ENCODE measurements at regions not wholly inside any gene's neighbourhood (a gene's known extent, or its start where the extent isn't known, plus 50 kb on each side); places are given as distances from the start of the nearest gene placed in this dataset.

DNA sequence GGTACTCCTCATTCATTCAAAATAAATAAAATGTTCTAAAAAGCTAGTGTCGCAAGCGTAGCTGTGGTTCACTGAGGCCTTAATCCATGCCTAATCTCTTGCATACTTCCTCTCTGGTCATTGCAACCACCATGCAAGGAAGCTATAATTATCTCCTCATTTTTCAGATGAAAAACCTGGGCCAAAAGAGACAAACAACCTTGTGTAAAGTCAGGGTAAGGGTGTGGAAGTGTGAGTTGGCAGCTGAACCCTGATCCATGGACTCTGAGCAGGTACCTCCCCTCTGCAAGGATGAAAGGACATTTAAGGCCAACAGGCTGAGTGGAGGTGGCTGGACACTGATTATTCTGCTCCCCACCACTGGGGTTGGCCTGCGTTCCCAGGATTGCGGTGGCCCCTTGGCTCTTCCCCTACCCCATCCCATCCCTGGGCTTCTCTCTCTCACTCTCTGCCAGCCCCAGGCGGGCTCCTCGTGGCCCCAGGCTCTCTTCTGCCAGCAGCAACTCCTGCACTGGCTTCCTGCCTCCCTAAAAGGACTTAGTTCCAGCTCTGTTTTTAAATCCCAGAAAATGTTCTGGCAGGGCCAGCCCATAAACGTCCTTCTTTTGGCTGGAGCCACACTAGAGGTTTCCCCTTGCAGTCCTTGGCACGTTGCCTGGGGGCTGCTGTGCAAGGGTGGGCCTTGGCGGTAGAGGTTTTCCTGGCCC is 72.0 kb upstream of the AFF3 start:
- Histone ChIP-seq H3K36me3 (no peaks in the 10 kb centered on the region), H3K4me3 (no peak overlapping the region), H3K27ac (no peak overlapping the region), H3K4me1 (ENCODE audit: low read depth) (no peaks in the 10 kb centered on the region), H3K27me3 (no peaks in the 10 kb centered on the region), H3K9me3 (ENCODE audit: low read depth) (no peaks in the 10 kb centered on the region)
- DNase-seq (ENCODE audit: low read depth in 1 of 2, low spot score in 1 of 2): peak in 1 of 2 donors; percentile 31
- TF ChIP-seq, protein P1, sequence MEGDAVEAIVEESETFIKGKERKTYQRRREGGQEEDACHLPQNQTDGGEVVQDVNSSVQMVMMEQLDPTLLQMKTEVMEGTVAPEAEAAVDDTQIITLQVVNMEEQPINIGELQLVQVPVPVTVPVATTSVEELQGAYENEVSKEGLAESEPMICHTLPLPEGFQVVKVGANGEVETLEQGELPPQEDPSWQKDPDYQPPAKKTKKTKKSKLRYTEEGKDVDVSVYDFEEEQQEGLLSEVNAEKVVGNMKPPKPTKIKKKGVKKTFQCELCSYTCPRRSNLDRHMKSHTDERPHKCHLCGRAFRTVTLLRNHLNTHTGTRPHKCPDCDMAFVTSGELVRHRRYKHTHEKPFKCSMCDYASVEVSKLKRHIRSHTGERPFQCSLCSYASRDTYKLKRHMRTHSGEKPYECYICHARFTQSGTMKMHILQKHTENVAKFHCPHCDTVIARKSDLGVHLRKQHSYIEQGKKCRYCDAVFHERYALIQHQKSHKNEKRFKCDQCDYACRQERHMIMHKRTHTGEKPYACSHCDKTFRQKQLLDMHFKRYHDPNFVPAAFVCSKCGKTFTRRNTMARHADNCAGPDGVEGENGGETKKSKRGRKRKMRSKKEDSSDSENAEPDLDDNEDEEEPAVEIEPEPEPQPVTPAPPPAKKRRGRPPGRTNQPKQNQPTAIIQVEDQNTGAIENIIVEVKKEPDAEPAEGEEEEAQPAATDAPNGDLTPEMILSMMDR (IDR thresholded peaks at IDR 0.05; ENCODE audit: low read depth, low read length): no peak

DNA sequence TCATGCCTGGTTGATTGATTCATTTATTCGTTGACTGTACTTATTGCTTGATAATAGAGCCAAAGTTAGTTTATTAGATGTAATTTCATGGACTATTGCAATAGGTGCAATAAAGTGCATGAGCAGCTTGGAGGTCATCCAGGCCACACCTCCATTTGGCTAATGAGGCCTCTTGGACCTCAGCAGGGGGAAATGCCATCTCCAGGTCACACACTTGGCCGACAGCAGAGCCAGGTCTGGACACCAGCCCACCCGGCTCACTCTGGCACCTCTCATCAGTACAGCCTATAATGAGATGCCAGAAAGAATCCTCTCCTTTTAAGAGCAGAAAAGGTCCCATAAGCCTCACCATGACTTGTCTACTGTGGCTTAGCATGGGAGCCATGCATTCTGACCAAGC is 71.2 kb upstream of the AFF3 start:
- TF ChIP-seq, protein P1 (IDR thresholded peaks at IDR 0.05; ENCODE audit: low read depth, low read length): no peak
- no peak for DNase-seq (ENCODE audit: low read depth in 1 of 2, low spot score in 1 of 2)
- Histone ChIP-seq H3K4me3 (no peak overlapping the region), H3K36me3 (no peaks in the 10 kb centered on the region), H3K4me1 (ENCODE audit: low read depth) (no peaks in the 10 kb centered on the region), H3K27ac (no peak overlapping the region), H3K9me3 (ENCODE audit: low read depth) (no peaks in the 10 kb centered on the region), H3K27me3 (no peaks in the 10 kb centered on the region)

DNA sequence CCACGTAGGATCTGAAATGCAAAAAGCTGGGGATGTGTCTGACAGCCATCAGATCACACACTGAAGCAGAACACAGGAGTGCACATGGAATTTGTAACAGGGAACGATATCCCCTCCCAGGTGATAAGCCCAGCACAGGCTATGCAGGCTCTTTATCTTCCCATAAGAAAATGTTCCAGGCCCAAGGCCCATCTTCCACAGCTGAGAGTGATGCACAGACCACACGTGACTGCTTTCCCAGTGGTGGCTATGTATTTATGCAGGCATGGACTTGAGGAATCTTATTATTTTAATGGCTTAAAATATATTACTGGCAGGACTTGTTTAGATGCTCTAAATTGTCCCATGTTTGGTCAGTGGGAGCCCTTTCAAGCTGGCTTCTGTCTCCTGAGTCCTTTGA is 70.5 kb upstream of the AFF3 start:
- no peak for DNase-seq (ENCODE audit: low read depth in 1 of 2, low spot score in 1 of 2)
- Histone ChIP-seq H3K27me3 (no peaks in the 10 kb centered on the region), H3K36me3 (no peaks in the 10 kb centered on the region), H3K9me3 (ENCODE audit: low read depth) (no peaks in the 10 kb centered on the region), H3K4me3 (no peak overlapping the region), H3K4me1 (ENCODE audit: low read depth) (no peaks in the 10 kb centered on the region), H3K27ac (no peak overlapping the region)
- TF ChIP-seq, protein P1 (IDR thresholded peaks at IDR 0.05; ENCODE audit: low read depth, low read length): no peak

DNA sequence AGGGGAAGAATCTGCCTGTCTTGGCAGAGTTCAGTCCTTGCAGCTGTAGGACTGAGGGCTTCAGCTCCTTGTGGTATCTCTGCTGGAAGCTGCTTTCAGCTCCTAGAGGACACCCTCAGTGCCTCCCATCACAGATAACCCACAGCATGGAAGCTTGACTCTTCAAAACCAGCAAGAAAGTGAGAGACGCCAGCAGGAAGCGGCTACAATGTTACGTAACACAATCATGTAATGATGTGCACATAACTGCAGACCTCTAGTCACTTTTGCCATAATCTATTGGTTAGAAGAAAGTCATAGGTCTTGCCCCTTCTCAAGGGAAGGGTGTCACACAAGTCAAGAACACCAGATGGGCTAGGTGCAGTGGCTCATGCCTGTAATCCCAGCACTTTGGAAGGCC is 69.1 kb upstream of the AFF3 start:
- no peaks in the 10 kb centered on the region for H3K4me1 ChIP-seq (ENCODE audit: low read depth)
- H3K27ac ChIP-seq: no peak overlapping the region
- H3K36me3 ChIP-seq: no peaks in the 10 kb centered on the region
- TF ChIP-seq, protein P1 (IDR thresholded peaks at IDR 0.05; ENCODE audit: low read depth, low read length): no peak
- no peaks in the 10 kb centered on the region for H3K27me3 ChIP-seq
- DNase-seq (ENCODE audit: low read depth in 1 of 2, low spot score in 1 of 2): no peak
- H3K4me3 ChIP-seq: no peak overlapping the region
- H3K9me3 ChIP-seq (ENCODE audit: low read depth): no peaks in the 10 kb centered on the region

DNA sequence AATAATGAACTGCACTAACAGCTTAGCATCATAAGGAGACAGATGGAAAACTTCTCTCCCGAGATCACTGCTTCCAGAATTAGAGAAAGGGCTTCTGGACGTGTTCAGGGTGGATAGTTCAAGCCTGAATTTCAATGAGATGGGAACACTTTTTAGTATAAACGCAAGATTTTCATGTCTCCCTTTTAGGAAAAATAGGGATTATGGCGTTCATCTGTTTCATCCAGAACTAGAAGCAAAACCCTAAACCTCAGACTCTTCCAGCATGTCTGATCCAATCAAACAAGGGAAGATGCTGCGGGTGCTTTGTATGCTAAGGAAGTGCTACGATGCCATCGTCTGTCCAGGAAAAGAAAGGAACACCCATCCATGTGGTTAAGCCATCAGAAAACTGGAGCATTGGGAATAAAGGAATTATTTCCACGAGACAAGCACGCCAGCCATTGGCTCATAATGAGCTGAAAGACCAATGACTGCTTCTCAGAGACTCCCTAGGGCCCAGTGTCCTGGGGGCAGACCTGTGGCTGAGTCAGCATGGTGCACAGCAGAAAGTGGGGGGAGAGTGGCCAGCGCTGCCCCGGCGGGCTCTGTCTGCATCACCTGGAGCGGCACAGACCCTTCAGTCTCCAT is 65.9 kb upstream of the AFF3 start:
- H3K4me3 ChIP-seq: no peak overlapping the region
- no peaks in the 10 kb centered on the region for H3K4me1 ChIP-seq (ENCODE audit: low read depth)
- no peaks in the 10 kb centered on the region for H3K36me3 ChIP-seq
- TF ChIP-seq, protein P1 (IDR thresholded peaks at IDR 0.05; ENCODE audit: low read depth, low read length): no peak
- no peaks in the 10 kb centered on the region for H3K27me3 ChIP-seq
- H3K27ac ChIP-seq: no peak overlapping the region
- no peak for DNase-seq (ENCODE audit: low read depth in 1 of 2, low spot score in 1 of 2)
- no peaks in the 10 kb centered on the region for H3K9me3 ChIP-seq (ENCODE audit: low read depth)

All from cardiac muscle cell (in vitro differentiated cells and primary cell).